ENCODE measurements at regions not wholly inside any gene's neighbourhood (a gene's known extent, or its start where the extent isn't known, plus 50 kb on each side); places are given as distances from the start of the nearest gene placed in this dataset.

DNA sequence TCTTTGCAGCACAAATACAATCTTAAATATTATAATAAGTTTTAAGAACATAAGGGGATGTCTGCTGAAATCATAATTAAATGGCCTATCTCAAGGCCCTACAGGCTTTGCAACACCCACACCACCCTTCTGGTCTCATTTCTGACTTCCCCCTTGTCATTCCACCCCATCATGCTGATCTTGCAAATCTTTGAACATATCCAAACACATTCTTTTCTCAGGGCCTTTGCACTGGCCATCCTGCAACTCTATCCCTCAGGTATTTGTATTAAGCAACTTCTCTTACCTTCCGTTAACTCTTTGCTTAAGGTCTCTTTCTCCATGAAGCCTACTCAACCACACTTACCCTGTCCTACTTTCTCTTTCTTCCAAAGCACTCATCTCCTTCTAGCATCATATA is 51.8 kb upstream of the CCDC150 start:
- TF ChIP-seq, protein P1, sequence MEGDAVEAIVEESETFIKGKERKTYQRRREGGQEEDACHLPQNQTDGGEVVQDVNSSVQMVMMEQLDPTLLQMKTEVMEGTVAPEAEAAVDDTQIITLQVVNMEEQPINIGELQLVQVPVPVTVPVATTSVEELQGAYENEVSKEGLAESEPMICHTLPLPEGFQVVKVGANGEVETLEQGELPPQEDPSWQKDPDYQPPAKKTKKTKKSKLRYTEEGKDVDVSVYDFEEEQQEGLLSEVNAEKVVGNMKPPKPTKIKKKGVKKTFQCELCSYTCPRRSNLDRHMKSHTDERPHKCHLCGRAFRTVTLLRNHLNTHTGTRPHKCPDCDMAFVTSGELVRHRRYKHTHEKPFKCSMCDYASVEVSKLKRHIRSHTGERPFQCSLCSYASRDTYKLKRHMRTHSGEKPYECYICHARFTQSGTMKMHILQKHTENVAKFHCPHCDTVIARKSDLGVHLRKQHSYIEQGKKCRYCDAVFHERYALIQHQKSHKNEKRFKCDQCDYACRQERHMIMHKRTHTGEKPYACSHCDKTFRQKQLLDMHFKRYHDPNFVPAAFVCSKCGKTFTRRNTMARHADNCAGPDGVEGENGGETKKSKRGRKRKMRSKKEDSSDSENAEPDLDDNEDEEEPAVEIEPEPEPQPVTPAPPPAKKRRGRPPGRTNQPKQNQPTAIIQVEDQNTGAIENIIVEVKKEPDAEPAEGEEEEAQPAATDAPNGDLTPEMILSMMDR (IDR thresholded peaks at IDR 0.05), result no peak
- TF ChIP-seq POLR2A (IDR thresholded peaks at IDR 0.05), result no peak

Measured in ovary (tissue), 3 donors.